ENCODE measurements at regions not wholly inside any gene's neighbourhood (a gene's known extent, or its start where the extent isn't known, plus 50 kb on each side); places are given as distances from the start of the nearest gene placed in this dataset.

DNA sequence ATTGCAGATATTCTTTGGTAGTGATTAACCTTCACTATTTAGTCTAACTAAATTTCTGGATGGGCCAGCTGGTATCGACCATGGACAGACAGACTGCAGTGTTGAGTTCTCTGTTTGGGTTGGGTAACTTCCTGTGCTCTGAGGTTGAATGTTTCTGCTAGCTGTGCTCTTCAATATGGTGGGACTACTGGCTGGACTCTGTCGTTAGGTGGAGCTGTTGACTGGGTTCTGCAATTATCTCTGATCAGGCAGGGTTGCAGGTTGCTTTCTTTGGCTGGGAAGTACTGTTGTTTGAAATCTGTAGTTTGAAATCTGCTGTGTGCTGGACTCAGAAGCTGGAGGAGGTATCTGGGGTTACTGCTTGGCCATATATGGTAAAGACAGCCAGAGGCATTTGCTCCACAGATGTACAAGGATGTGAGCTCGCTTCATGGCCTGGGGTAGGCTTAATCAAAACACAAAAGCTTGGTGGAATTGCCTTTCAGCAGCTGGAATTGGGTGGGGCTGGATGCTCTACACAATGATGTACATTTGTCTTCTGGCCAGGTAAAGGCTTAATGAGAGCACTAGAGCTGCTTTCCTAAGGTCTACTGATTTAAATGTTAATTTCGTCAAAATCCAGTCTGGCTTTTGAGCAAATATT, 1472.0 kb downstream of the FAM133A start:
- no peaks in the 10 kb centered on the region for H3K9me3 ChIP-seq
- peak; percentile 51 to 61 for DNase-seq (ENCODE audit: low spot score in 2 of 2)
- no peak overlapping the region for H3K4me3 ChIP-seq
- H3K27me3 ChIP-seq (ENCODE audit: low read depth), result no peaks in the 10 kb centered on the region
- in situ Hi-C loops (cut with MboI; ENCODE audit: low sequenced_read_pairs), result no loop called here
- no peaks in the 10 kb centered on the region; the same call in none of the 2 replicates for H3K4me1 ChIP-seq
- H3K36me3 ChIP-seq (replicated peaks), result no peaks in the 10 kb centered on the region

DNA sequence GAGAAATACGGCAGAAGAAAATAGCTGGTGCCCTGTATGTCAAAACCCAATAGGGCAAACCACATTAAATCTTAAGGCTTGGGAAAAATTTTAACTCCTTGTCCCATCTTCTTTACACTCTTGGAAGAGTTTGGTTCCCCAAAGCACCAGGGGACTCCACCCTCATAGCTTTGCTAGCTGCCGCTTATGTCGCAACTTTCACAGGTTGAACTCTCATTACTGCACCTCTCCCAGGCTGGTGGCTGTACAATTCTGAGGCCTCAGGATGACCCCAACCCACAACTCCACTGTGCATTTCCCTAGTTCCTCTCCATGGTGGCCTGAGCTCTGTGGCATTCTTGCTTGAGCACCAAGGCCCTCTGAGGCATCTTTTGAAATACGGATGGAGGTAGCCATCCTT, 1478.8 kb downstream of the FAM133A start:
- Histone ChIP-seq H3K27me3 (ENCODE audit: low read depth) (no peaks in the 10 kb centered on the region), H3K4me1 (no peaks in the 10 kb centered on the region), H3K36me3 (replicated peaks) (no peaks in the 10 kb centered on the region), H3K4me3 (no peak overlapping the region), H3K9me3 (no peaks in the 10 kb centered on the region)
- no peak for DNase-seq (ENCODE audit: low spot score in 2 of 2)
- in situ Hi-C loops (cut with MboI; ENCODE audit: low sequenced_read_pairs), result no loop called here

DNA sequence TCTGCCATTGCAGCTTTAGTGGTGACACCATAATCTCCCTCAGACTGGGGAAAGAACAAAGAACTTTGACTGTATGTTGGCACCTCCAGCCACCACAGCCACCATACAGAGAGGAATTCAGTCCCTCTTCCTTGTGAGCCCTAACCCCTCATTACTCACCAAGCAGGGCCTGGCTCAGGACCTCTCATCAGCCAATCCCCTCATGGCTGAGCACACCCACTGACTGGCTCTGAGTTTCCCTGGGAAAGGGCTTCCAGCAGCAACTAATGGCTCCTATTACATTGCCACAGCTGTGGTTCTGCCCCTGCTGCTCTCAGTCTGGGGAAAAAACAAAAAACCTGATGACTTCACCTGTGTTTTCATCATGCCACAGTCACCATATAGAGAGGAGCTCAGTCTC, 1482.6 kb downstream of the FAM133A start:
- no peaks in the 10 kb centered on the region for H3K9me3 ChIP-seq
- no peaks in the 10 kb centered on the region for H3K4me1 ChIP-seq
- in situ Hi-C loops (cut with MboI; ENCODE audit: low sequenced_read_pairs), result no loop called here
- no peaks in the 10 kb centered on the region for H3K36me3 ChIP-seq (replicated peaks)
- H3K27me3 ChIP-seq (ENCODE audit: low read depth), result no peaks in the 10 kb centered on the region
- H3K4me3 ChIP-seq, result no peak overlapping the region
- DNase-seq (ENCODE audit: low spot score in 2 of 2), result no peak

Measured in HAP-1 (cell line).